H1 (cell line): ENCODE measurements at regions not wholly inside any gene's neighbourhood (a gene's known extent, or its start where the extent isn't known, plus 50 kb on each side); places are given as distances from the start of the nearest gene placed in this dataset.

Experiments used
- CTCF ChIA-PET: fragments of 300-600 bp; sonication (Branson Sonifier 250); formaldehyde crosslinking; loops from one replicate; lab custom pipeline; 2021; ENCODE audit not compliant: partially characterized antibody; lab: Charles Lee
- POLR2A ChIA-PET: fragments of 300-600 bp; sonication (Branson Sonifier 250); formaldehyde crosslinking; loops from one replicate; lab custom pipeline; 2021; ENCODE audit warnings: inconsistent platforms; ENCODE audit not compliant: partially characterized antibody; lab: Charles Lee
- DNase-seq, 2 experiments: peaks; one replicate each; pipeline versions ENCODE4 v3.0.0 to v3.0.0-alpha.2; 2010 to 2022; ENCODE audit warnings: low spot score in 2 of 2, low read depth in 1 of 2, mixed read lengths in 1 of 2
- FAIRE-seq: peaks from 2 replicates; lab custom pipeline; 2011; peaks lifted over from hg19 to GRCh38; lab: Jason Lieb, UNC
- H2AFZ ChIP-seq: 2 replicates; pipeline ENCODE4 v1.8.1; 2012; ENCODE audit warnings: low read length, inconsistent platforms
- H2AK5ac ChIP-seq: 2 replicates; pipeline ENCODE4 v1.6.1; 2013; ENCODE audit warnings: low read depth, low read length
- H2BK120ac ChIP-seq: replicated peaks from 2 replicates; pipeline ENCODE3; 2013; ENCODE audit warnings: low read depth, low read length, inconsistent platforms
- H2BK12ac ChIP-seq: 2 replicates; pipeline ENCODE4 v1.6.1; 2013; ENCODE audit warnings: low read depth, low read length
- H2BK15ac ChIP-seq: 2 replicates; pipeline ENCODE4 v1.6.1; 2013; ENCODE audit warnings: low read length
- H2BK20ac ChIP-seq: 2 replicates; pipeline ENCODE4 v1.6.1; 2013; ENCODE audit warnings: low read length
- H2BK5ac ChIP-seq: 2 replicates; pipeline ENCODE4 v1.6.1; 2013; ENCODE audit warnings: low read depth, low read length
- H3K14ac ChIP-seq: 2 replicates; pipeline ENCODE4 v1.6.1; 2013; ENCODE audit warnings: inconsistent platforms; ENCODE audit not compliant: insufficient read length
- H3K18ac ChIP-seq: 2 replicates; pipeline ENCODE4 v1.6.1; 2013; ENCODE audit warnings: low read length; ENCODE audit errors: extremely low read depth
- H3K23ac ChIP-seq: 2 replicates; pipeline ENCODE4 v1.6.1; 2013; ENCODE audit warnings: inconsistent platforms; ENCODE audit not compliant: insufficient read length
- H3K23me2 ChIP-seq: 2 replicates; pipeline ENCODE4 v1.6.1; 2013; ENCODE audit warnings: low read depth, low read length
- H3K27ac ChIP-seq: 2 replicates; pipeline ENCODE4 v1.6.1; 2011; ENCODE audit warnings: low read depth, low read length, inconsistent platforms
- H3K27me3 ChIP-seq, 4 experiments: replicated peaks in 1 of 4; 1 replicate in 1 of 4; 2 replicates in 3 of 4; pipeline versions ENCODE4 v1.6.1 to v1.8.1; 2011 to 2013; ENCODE audit warnings: low read length in 3 of 4, mild to moderate bottlenecking in 3 of 4, inconsistent platforms in 2 of 4, mixed read lengths in 2 of 4, moderate library complexity in 1 of 4; ENCODE audit not compliant: control insufficient read depth in 3 of 4, insufficient read depth in 3 of 4; ENCODE audit errors: extremely low read depth in 1 of 4
- H3K36me3 ChIP-seq, 4 experiments: 2 replicates each; pipeline versions ENCODE4 v1.6.1 to v1.8.1; 2011 to 2013; ENCODE audit warnings: mild to moderate bottlenecking in 4 of 4, low read length in 3 of 4, moderate library complexity in 2 of 4, control low read depth in 1 of 4, inconsistent platforms in 1 of 4; ENCODE audit not compliant: insufficient read depth in 4 of 4, control insufficient read depth in 2 of 4
- H3K4ac ChIP-seq: replicated peaks from 2 replicates; pipeline ENCODE3; 2013; ENCODE audit warnings: low read length, low read depth, mixed read lengths, inconsistent platforms; ENCODE audit not compliant: insufficient read length
- H3K4me1 ChIP-seq, 4 experiments: replicated peaks in 1 of 4; 1 replicate in 1 of 4; 2 replicates in 3 of 4; pipeline versions ENCODE4 v1.6.1 to v1.8.1; 2011 to 2013; ENCODE audit warnings: low read length in 3 of 4, inconsistent platforms in 2 of 4, mixed read lengths in 1 of 4; ENCODE audit not compliant: insufficient read depth in 4 of 4, control insufficient read depth in 3 of 4
- H3K4me2 ChIP-seq, 2 experiments: 2 replicates each; pipeline versions ENCODE4 v1.6.1 to v1.8.1; 2011 to 2013; ENCODE audit warnings: low read depth in 2 of 2, low read length in 2 of 2, control low read depth in 1 of 2, inconsistent platforms in 1 of 2, mild to moderate bottlenecking in 1 of 2; ENCODE audit not compliant: insufficient read depth in 1 of 2
- H3K4me3 ChIP-seq, 4 experiments: fragments of 200-600, 300-600 bp in 1 of 4; sonication (generic), shearing (Covaris generic), sonication (Bioruptor Twin) in 1 of 4; 2 replicates each; pipeline versions ENCODE4 v1.5.1 to v1.8.1; 2011 to 2016; ENCODE audit warnings: low read length in 4 of 4, low read depth in 3 of 4, control low read depth in 2 of 4, inconsistent platforms in 2 of 4, mild to moderate bottlenecking in 2 of 4, mixed read lengths in 1 of 4, moderate library complexity in 1 of 4; ENCODE audit not compliant: insufficient read depth in 2 of 4; ENCODE audit errors: extremely low read depth in 1 of 4
- H3K56ac ChIP-seq: replicated peaks from 2 replicates; pipeline ENCODE3; 2013; ENCODE audit warnings: low read depth, mild to moderate bottlenecking, mixed read lengths, low read length, inconsistent platforms; ENCODE audit not compliant: insufficient read length
- H3K79me1 ChIP-seq: 2 replicates; pipeline ENCODE4 v1.6.1; 2013; ENCODE audit warnings: low read depth, low read length, control low read depth
- H3K79me2 ChIP-seq, 2 experiments: 2 replicates each; pipeline versions ENCODE4 v1.6.1 to v1.8.1; 2012 to 2013; ENCODE audit warnings: low read length in 2 of 2, mild to moderate bottlenecking in 2 of 2, inconsistent platforms in 1 of 2; ENCODE audit not compliant: insufficient read depth in 2 of 2, control insufficient read depth in 1 of 2
- H3K9ac ChIP-seq, 4 experiments: replicated peaks in 1 of 4; 1 replicate in 1 of 4; 2 replicates in 3 of 4; pipeline versions ENCODE4 v1.6.1 to v1.8.1; 2011 to 2013; ENCODE audit warnings: low read depth in 3 of 4, low read length in 3 of 4, control low read depth in 2 of 4, mild to moderate bottlenecking in 2 of 4, moderate library complexity in 2 of 4, inconsistent platforms in 1 of 4; ENCODE audit errors: extremely low read depth in 1 of 4
- H3K9me3 ChIP-seq, 2 experiments: 2 replicates each; pipeline versions ENCODE4 v1.6.1 to v1.8.1; 2012 to 2013; ENCODE audit warnings: mild to moderate bottlenecking in 2 of 2, moderate library complexity in 2 of 2, control low read depth in 1 of 2, inconsistent platforms in 1 of 2, low read depth in 1 of 2, low read length in 1 of 2, mixed read lengths in 1 of 2; ENCODE audit not compliant: insufficient read depth in 2 of 2
- H4K20me1 ChIP-seq, 2 experiments: replicated peaks in 1 of 2; 2 replicates each; pipeline versions ENCODE3 to v1.8.1; 2011 to 2013; ENCODE audit warnings: inconsistent platforms in 2 of 2, low read length in 2 of 2, mild to moderate bottlenecking in 1 of 2; ENCODE audit not compliant: insufficient read depth in 2 of 2, control insufficient read depth in 1 of 2
- H4K5ac ChIP-seq: 2 replicates; pipeline ENCODE4 v1.6.1; 2013; ENCODE audit warnings: low read length, low read depth, mixed read lengths, inconsistent platforms; ENCODE audit not compliant: insufficient read length
- H4K8ac ChIP-seq: 2 replicates; pipeline ENCODE4 v1.8.0; 2013; ENCODE audit warnings: mild to moderate bottlenecking, moderate library complexity, low read length, inconsistent platforms; ENCODE audit not compliant: insufficient read depth; ENCODE audit errors: extremely low read depth
- H4K91ac ChIP-seq: replicated peaks from 2 replicates; pipeline ENCODE3; 2013; ENCODE audit warnings: low read length, mixed read lengths, inconsistent platforms; ENCODE audit not compliant: insufficient read length
- BRCA1 ChIP-seq: IDR thresholded peaks from 2 replicates; pipeline ENCODE4 v1.6.1; 2012; ENCODE audit warnings: low read depth, low read length, improper control_type of control experiment
- EZH2 ChIP-seq: fragments of 200-600 bp; sonication (generic); IDR thresholded peaks from 2 replicates; pipeline ENCODE4 v1.7.1; 2012; ENCODE audit warnings: low read depth, mild to moderate bottlenecking, moderate library complexity, low read length, inconsistent platforms; ENCODE audit not compliant: severe bottlenecking
- GABPA ChIP-seq: IDR thresholded peaks from 2 replicates; pipeline ENCODE4 v1.6.1; 2011; ENCODE audit warnings: mild to moderate bottlenecking, low read length, moderate library complexity, borderline replicate concordance; ENCODE audit not compliant: insufficient read depth
- JUND ChIP-seq: IDR thresholded peaks from 2 replicates; pipeline ENCODE4 v1.6.1; 2011; ENCODE audit warnings: mild to moderate bottlenecking, improper control_type of control experiment, low read length
- MAFK ChIP-seq: IDR thresholded peaks from 2 replicates; pipeline ENCODE4 v1.6.1; 2012; ENCODE audit warnings: low read depth, mild to moderate bottlenecking, improper control_type of control experiment, low read length
- PHF8 ChIP-seq: fragments of 200-600 bp; sonication (generic); conservative IDR thresholded peaks from 2 replicates; pipeline ENCODE4 v1.7.1; 2012; ENCODE audit warnings: low read depth, mild to moderate bottlenecking, inconsistent platforms, low read length, moderate library complexity
- SIX5 ChIP-seq: IDR thresholded peaks from 2 replicates; pipeline ENCODE4 v1.6.1; 2011; ENCODE audit warnings: mild to moderate bottlenecking, low read depth, low read length
- SP4 ChIP-seq: IDR thresholded peaks from 2 replicates; pipeline ENCODE4 v1.6.1; 2012; ENCODE audit warnings: low read length, inconsistent platforms
- TCF12 ChIP-seq: IDR thresholded peaks from 2 replicates; pipeline ENCODE4 v1.6.1; 2011; ENCODE audit warnings: low read depth, mild to moderate bottlenecking, low read length
- WGBS, 2 experiments: shearing (Covaris generic) in 1 of 2; methylation state at CpG; one replicate each; pipeline versions ENCODE4 v1.1.6 to v1.1.7; 2013 to 2015; ENCODE audit warnings: low lambda C conversion rate in 2 of 2, mixed read lengths in 2 of 2, inconsistent platforms in 1 of 2, low coverage in 1 of 2, missing lambda C conversion rate in 1 of 2; ENCODE audit not compliant: insufficient replicate concordance in 2 of 2, insufficient coverage in 1 of 2, insufficient read length in 1 of 2; ENCODE audit errors: extremely low coverage in 1 of 2, missing lambda C conversion rate in 1 of 2; 5-methylcytosine and 5-hydroxymethylcytosine counted together
- TF ChIP-seq, protein P1 (sequence below): IDR thresholded peaks from 2 replicates; pipeline ENCODE4 v1.6.1; 2012; ENCODE audit warnings: inconsistent platforms
- TF ChIP-seq, protein P2 (sequence below): IDR thresholded peaks from 2 replicates; pipeline ENCODE4 v1.6.1; 2012; ENCODE audit warnings: inconsistent platforms

- Histone ChIP-seq H3K9me3 (no peaks in the 10 kb centered on the region), H4K91ac (no peak overlapping the region), H2AK5ac (no peak overlapping the region), H3K23ac (no peak overlapping the region), H3K4me1 (no peaks in the 10 kb centered on the region), H3K36me3 (no peaks in the 10 kb centered on the region), H3K79me2 (no peaks in the 10 kb centered on the region), H2BK5ac (no peak overlapping the region), H3K27me3 (no peaks in the 10 kb centered on the region), H3K23me2 (no peaks in the 10 kb centered on the region), H3K27ac (no peak overlapping the region), H3K4ac (no peak overlapping the region), H3K4me3 (no peak overlapping the region), H2BK12ac (no peak overlapping the region), H4K8ac (no peak overlapping the region), H2BK20ac (no peak overlapping the region), H2BK120ac (no peak overlapping the region), H3K9ac (no peak overlapping the region), H3K4me2 (no peak overlapping the region), H3K18ac (no peak overlapping the region), H2AFZ (no peak overlapping the region), H3K79me1 (no peaks in the 10 kb centered on the region), H4K5ac (no peak overlapping the region), H2BK15ac (no peak overlapping the region), H3K14ac (no peak overlapping the region), H3K56ac (no peak overlapping the region), H4K20me1 (no peaks in the 10 kb centered on the region)
- ChIA-PET POLR2A (no interaction called here), CTCF (no interaction called here)
- no peak for DNase-seq
- 97% methylated on average over 2 of the region's 2 CpGs; no CpG with 5 or more reads in 1 of the 2 experiments for WGBS, 2 experiments
- no peak for FAIRE-seq
- TF ChIP-seq EZH2 (no peak), GABPA (no peak), JUND (no peak), TCF12 (no peak), SP4 (no peak), SIX5 (no peak), MAFK (no peak), BRCA1 (no peak), PHF8 (no peak)
- TF ChIP-seq, protein P1, sequence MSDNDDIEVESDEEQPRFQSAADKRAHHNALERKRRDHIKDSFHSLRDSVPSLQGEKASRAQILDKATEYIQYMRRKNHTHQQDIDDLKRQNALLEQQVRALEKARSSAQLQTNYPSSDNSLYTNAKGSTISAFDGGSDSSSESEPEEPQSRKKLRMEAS, result no peak
- TF ChIP-seq, protein P2, sequence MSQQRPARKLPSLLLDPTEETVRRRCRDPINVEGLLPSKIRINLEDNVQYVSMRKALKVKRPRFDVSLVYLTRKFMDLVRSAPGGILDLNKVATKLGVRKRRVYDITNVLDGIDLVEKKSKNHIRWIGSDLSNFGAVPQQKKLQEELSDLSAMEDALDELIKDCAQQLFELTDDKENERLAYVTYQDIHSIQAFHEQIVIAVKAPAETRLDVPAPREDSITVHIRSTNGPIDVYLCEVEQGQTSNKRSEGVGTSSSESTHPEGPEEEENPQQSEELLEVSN, result no peak
These were observed 297.1 kb downstream of the ASXL3 start for GRCh38 chr18:33875029-33875565.
